Muscle of leg (tissue), 3 donors: ENCODE measurements at regions not wholly inside any gene's neighbourhood (a gene's known extent, or its start where the extent isn't known, plus 50 kb on each side); places are given as distances from the start of the nearest gene placed in this dataset.

Source experiments
- DNase-seq: peaks from one replicate; pipeline ENCODE4 v3.0.0; 2013
- H3K27ac ChIP-seq: one replicate; pipeline ENCODE4 v1.5.1; 2013; ENCODE audit warnings: mild to moderate bottlenecking, low read length, control low read depth
- H3K27me3 ChIP-seq: one replicate; pipeline ENCODE4 v1.6.1; 2013; ENCODE audit warnings: low read length; ENCODE audit not compliant: control insufficient read depth, insufficient read depth
- H3K36me3 ChIP-seq: one replicate; pipeline ENCODE4 v1.6.1; 2013; ENCODE audit warnings: low read length; ENCODE audit not compliant: control insufficient read depth, insufficient read depth
- H3K4me1 ChIP-seq: one replicate; pipeline ENCODE4 v1.6.1; 2013; ENCODE audit warnings: low read length; ENCODE audit not compliant: control insufficient read depth, insufficient read depth
- H3K4me3 ChIP-seq: one replicate; pipeline ENCODE4 v1.5.1; 2013; ENCODE audit warnings: low read length, control low read depth
- H3K9me3 ChIP-seq: replicated peaks from 2 replicates; pipeline ENCODE4 v1.6.1; 2013; ENCODE audit warnings: low read depth, low read length; ENCODE audit not compliant: control insufficient read depth
- WGBS: methylation state at CpG from one replicate; pipeline ENCODE4 v1.1.5; 2013; ENCODE audit warnings: missing lambda C conversion rate; ENCODE audit not compliant: insufficient coverage; 5-methylcytosine and 5-hydroxymethylcytosine counted together

GRCh38 chr2:108171657-108172056, 68.1 kb upstream of the SULT1C3 start:
- WGBS, result no CpG with 5 or more reads among the region's 3 CpGs
- H3K9me3 ChIP-seq, result no peaks in the 10 kb centered on the region
- H3K36me3 ChIP-seq, result no peaks in the 10 kb centered on the region
- no peaks in the 10 kb centered on the region for H3K4me1 ChIP-seq
- peak; percentile 36 for DNase-seq
- no peak overlapping the region for H3K27ac ChIP-seq
- H3K4me3 ChIP-seq, result no peak overlapping the region
- no peaks in the 10 kb centered on the region for H3K27me3 ChIP-seq

- Histone ChIP-seq H3K9me3 (no peaks in the 10 kb centered on the region), H3K4me1 (no peaks in the 10 kb centered on the region), H3K36me3 (no peaks in the 10 kb centered on the region), H3K4me3 (no peak overlapping the region), H3K27ac (no peak overlapping the region), H3K27me3 (no peaks in the 10 kb centered on the region)
- WGBS, result 25% methylated on average over 5 of the region's 7 CpGs
- no peak for DNase-seq
Measured at GRCh38 chr2:108182489-108182888, 57.3 kb upstream of the SULT1C3 start.

- Histone ChIP-seq H3K4me3 (no peak overlapping the region), H3K27me3 (no peaks in the 10 kb centered on the region), H3K4me1 (no peaks in the 10 kb centered on the region), H3K9me3 (no peaks in the 10 kb centered on the region), H3K27ac (no peak overlapping the region), H3K36me3 (no peaks in the 10 kb centered on the region)
- no CpG with 5 or more reads among the region's 2 CpGs for WGBS
- DNase-seq, result no peak
Measured at GRCh38 chr2:108184419-108184818, 55.3 kb upstream of the SULT1C3 start.

- Histone ChIP-seq H3K4me1 (no peaks in the 10 kb centered on the region), H3K27me3 (no peaks in the 10 kb centered on the region), H3K9me3 (no peaks in the 10 kb centered on the region), H3K4me3 (no peak overlapping the region), H3K27ac (no peak overlapping the region), H3K36me3 (no peaks in the 10 kb centered on the region)
- DNase-seq, result no peak
- no CpG with 5 or more reads among the region's 1 CpG for WGBS
Measured at GRCh38 chr2:108189316-108189715, 50.5 kb upstream of the SULT1C3 start.
